MV-4-11 (cell line): ENCODE measurements at regions not wholly inside any gene's neighbourhood (a gene's known extent, or its start where the extent isn't known, plus 50 kb on each side); places are given as distances from the start of the nearest gene placed in this dataset.
"Not testable (repeated sequence)": the region's sequence is repeated elsewhere in the genome, so short reads cannot be mapped to it uniquely, and the experiment has no call there.

Experiments
- DNase-seq: peaks from one replicate; lab custom pipeline; 2025; lab: John Stamatoyannopoulos, UW

DNA sequence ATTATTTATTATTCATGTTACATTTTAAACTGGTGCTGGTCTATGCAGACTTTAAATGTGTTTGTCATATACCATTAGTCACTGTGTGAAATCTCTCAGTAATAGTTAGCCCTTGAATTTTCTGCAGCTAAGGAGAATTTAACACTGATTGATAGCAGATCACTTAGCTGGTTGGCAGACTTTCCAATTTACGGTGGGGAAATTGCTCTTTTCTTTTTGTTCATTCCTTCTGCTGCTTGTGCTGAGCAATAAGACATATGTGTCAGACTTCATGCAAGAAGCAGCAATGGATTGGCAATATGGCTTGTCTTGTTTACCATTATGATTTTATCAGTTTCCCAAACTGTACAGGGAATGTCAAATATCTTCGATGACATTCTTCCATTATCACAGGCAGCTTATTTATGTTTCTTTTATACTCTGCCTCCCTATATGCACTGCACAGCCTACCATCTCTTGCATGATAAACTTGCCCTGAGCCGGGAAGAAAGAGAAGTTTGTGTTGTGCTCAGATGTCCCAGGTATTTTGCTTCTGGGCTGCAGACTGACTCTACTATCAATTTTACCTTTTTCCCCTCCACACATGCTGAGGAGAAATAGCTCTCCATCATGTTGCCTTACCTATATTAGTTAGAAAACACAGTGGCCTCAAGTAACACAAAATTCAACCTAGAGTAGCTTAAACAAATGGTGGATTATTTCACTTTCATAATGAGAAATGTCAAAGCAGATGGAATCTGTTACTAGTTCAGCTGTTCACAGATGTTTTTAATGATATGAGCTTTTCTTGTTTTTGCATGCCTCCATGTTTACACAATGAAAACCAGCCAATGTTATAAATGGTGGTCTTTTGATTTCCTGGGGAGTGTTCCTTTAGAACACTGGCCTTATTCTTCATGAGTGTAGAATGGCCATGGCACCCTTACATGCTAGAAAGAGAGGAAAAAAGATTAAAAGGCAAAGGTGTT, 968.1 kb upstream of the GOT2 start:
- no peak for DNase-seq

DNA sequence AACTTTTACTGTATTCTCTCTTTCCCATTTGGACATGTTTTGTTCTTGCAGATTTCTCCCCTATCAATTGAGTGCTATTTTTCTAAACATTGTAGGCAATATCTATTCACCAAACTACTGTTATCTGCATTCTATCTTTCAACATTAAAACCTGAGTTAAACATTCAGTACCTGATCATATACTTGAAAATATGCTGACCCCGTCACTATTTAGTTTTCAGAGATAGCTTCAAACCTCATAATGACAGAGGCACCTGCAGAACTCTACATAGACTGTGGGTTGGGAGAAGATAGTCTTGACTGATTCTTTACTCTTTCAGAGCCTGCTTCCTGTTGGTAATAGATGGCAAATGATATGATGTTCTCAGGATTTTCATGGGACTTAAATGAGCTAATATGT, 965.7 kb upstream of the GOT2 start:
- no peak for DNase-seq

- no peak for DNase-seq
These were observed 964.4 kb upstream of the GOT2 start for GRCh38 chr16:59698346-59699020.

- no peak for DNase-seq
These were observed 963.6 kb upstream of the GOT2 start for GRCh38 chr16:59697761-59698160.

DNA sequence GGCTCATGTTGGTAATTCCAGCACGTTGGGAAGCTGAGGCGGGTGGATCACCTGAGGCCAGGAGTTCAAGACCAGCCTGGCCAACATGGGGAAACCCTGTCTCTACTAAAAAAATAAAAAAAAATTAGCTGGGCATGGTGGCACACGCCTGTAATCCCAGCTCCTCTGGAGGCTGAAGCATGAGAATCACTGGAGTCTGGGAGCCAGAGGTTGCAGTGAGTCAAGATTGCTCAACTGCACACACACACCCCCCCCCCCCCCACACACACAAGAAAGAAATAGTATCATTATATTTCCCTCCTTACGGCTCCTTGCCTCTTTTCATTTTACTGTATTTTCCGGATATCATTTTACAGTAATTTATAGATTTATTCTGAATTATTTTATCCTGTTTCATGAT, 963.1 kb upstream of the GOT2 start:
- DNase-seq = no peak

DNA sequence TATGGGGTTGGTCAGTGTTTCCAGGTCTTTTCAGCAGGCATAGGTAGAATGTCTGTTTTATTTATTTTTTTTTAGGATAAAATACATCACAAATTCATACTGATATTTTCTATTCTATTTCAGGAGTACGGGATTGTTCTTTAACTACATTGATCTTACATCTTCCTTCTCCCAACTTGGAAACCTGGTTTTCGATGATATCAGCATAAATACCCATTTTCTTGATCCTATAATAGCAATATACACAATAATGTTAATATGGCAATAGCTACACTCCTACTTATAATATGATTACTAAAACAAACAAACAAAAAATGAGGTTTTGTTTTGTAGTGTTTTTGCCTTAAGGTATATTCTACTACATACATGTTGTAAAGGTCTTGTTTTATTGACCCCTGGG, 962.4 kb upstream of the GOT2 start:
- no peak for DNase-seq

DNA sequence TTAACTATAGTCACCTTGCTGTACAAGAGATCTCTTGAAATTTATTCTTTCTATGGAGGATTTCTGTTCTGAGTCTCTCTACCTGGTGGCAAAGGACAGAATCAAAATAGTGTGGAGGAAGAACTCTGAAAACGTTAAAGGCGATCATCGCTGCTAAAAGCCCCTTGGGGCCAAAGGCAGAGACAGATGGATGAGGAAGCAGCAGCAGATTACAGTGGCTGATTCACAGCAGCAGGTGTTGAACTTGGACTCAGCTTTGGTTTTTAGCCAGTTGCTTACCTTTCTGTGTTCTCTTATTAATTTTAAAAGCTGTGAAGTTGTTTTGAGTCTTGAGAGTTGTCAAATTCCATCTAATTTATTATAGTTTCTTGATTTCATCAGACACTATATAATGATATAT, 956.1 kb upstream of the GOT2 start:
- no peak for DNase-seq

- no peak for DNase-seq
These were observed 953.9 kb upstream of the GOT2 start for GRCh38 chr16:59688006-59688405.

GRCh38 chr16:59686405-59686804, 952.3 kb upstream of the GOT2 start:
- no peak for DNase-seq

DNA sequence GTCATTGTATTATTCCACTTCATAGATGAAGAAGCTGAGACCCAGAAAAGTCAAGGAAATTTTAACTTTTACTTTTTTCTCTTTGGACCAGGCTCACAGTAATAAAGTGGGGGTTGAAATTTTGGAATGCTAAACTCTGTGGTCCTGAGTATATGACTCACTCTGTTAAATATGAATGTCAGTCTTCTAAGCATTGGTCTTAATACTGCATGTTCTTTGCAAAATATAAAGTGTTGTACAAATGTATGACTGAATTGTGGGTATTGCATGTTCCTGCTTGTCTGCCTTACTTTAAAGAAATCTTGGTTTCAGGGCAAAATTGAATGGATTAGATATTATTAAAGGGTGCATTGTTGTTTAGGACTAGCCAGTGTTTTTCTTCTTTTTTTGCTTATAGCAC, 950.8 kb upstream of the GOT2 start:
- no peak for DNase-seq

GRCh38 chr16:59683709-59684108, 949.6 kb upstream of the GOT2 start:
- no peak for DNase-seq

DNA sequence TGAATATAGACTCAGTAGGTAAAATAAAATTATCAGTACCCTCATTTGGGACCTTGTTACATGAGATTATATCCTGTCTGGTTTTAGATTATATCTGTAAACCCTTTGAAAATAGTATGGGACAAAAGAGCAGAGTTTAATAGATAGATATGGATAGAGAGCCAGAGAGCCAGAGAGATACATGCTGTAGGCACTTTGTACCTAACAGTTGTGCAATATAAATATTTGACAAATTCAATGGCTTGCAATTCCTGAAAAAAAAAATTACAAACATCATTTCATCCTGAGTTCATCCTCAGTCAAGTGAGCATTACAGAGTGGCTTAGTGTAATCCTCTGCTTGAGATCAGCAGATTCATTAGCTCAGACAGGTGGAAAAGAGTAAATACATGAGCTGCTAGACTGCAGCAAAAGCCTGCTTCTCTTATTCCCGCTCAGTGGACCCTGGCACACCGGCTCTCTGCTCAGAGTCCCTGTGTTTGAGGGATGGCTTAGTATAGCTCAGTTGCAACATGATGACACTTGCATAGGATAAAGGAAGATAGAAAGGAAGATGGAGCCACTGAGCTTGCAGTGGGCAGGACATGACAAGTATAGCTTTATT, 931.6 kb upstream of the GOT2 start:
- no peak for DNase-seq

DNA sequence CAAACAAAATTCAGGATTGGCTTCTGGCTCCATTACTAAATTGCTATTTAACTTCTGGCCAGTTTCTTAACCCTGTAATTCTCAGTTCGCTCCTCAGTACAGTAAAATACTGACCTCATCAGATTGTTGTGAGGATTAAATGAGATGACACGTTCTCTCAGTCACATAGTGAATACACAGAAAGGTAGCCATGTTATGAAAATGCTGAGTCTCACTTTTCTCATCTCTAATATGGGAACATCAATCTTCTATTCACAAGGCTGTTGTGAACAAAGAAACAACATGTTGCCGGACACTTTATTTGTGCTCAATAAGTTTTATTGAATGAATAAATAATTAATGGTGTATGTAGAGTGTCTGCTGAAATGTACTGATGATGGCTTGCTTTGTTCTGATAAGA, 924.5 kb upstream of the GOT2 start:
- no peak for DNase-seq

DNA sequence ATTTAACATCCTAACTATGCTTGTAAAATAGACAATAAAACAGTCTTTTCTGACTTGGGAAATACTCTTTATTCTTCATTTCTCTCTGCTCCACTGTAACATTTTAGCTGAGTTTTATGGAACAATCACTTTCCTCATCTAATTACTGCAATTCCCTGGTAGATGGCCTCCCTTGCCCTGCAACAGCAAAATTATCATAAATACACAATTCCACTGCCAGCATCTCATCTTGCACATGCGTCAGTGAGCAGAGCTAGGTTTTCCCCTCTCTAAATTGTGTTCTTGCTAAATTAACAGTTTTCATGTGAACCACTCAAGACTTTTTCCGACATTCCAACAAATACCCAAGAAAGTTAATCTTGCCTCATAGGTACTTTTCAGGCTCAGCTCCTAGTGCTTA, 920.9 kb upstream of the GOT2 start:
- DNase-seq = no peak

- no peak for DNase-seq
These were observed 920.3 kb upstream of the GOT2 start for GRCh38 chr16:59654455-59654854.

DNA sequence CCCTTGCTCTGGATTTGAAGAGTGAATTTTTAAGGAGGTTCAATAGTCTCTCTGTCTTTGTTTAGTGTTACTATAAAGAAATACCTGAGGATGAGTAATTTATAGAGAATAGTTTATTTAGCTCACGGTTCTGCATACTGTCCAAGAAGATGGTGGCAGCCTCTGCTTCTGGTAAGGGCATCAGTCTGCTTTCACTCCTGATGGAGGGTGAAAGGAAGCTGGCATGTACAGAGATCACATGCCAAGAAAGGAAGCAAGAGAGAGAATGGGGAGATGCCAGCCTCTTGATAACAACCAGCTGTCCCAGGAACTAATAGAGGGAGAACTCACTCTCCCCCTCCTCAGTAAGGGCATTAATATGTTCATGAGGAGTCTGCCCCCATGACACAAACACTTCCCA, 917.5 kb upstream of the GOT2 start:
- DNase-seq = no peak

GRCh38 chr16:59645194-59645593, 911.1 kb upstream of the GOT2 start:
- DNase-seq = no peak

DNA sequence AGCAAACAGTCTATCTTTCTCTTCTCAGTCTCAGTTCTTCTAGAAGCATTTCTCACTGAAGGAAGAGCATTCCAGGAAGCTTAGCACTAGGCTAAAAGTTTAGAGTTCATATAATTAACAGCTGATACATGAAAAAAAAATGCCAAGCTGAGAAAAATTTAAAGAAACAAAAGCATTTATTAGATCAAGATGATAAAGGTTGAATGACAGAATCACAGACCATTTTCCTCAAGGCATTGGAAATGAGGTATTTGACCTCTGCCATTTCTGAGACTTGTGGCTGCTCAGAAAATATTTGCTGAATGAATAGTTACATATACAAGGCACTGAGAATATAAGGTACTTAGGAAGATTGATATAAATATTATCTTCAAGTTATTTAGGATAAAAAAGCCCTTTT, 901.6 kb upstream of the GOT2 start:
- DNase-seq = no peak

DNA sequence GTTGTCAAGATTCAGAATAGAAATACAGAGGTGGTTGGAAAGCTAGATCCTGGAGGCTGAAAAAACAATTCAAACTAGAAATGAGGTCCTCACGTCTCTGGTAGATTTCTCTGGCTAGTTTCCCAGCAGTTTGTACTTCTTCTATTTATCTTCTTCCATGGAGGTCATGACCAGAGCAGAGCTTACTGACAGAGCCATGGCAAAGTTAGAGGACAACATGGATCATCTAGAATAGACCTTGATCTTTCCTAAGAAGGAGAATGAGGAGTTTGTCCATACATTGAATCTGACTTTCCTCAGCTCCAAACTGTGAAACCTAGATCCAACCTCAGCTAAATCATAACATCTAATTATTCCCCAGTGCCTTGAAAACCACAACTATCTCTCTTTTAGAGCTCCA, 900.8 kb upstream of the GOT2 start:
- no peak for DNase-seq

GRCh38 chr16:59634004-59634579, 900.0 kb upstream of the GOT2 start:
- DNase-seq = no peak

DNA sequence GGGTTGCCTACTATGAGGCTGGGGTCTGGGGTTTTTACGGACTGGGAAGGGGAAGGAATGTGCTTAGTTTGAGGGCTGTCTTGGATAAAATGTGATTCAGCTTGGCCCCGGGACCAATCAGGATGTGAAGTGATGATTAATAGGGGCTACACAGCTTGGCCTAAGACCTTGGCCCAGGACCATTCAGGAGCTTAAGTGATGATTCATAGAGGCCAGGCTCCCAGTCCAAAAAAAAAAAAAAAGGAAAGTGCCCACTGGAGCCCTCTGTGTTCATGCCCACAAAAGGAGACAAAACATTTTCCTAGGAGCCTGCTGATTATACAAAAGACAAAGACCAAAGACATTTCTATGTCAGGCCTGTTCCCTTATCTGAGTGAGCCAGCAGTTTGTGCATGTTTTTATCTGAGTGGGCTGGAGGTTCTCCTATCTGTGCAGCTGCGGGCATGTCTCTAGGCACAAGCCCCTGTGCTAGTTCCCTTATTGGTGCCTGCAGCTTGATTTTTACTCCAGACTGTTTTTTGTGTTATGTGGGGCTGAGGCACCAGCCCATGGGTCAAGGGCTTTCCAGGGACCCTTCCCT, 898.2 kb upstream of the GOT2 start:
- DNase-seq = no peak

DNA sequence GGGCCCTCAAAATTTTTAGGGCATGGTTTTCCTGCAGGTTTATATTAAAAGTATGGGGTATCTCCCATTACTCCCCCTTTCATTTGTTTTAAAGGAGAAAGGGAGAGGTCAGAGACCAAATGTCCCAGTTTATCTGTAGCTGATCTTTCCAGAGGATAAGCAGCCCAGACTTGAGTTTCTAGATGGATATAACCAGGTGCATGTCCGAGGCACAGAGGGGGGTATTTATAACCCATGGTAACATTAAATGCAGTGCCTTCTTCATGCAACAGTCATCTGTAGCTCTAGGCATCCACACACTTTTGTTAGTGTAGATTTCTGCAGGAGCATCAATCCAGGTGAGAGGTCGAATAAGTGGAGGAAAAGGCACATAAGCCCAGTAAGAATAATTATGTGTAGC, 890.3 kb upstream of the GOT2 start:
- DNase-seq = not testable (repeated sequence)
